Activated naive CD4-positive, alpha-beta T cell treated with anti-CD3 and anti-CD28 coated beads, Interleukin-2, amount 50 U/mL, for 72 hours (primary cell): ENCODE measurements at regions not wholly inside any gene's neighbourhood (a gene's known extent, or its start where the extent isn't known, plus 50 kb on each side); places are given as distances from the start of the nearest gene placed in this dataset.
"Not testable (repeated sequence)": the region's sequence is repeated elsewhere in the genome, so short reads cannot be mapped to it uniquely, and the experiment has no call there.

Experiments used
- ATAC-seq, 2 donors: fragments of 150-1000 bp; cut with Tn5 transposase; 2 replicates each; pipeline ENCODE4 v1.10.0; 2021; ENCODE audit warnings: mild to moderate bottlenecking in 2 of 2, moderate library complexity in 2 of 2
- DNase-seq, 2 donors: peaks; one replicate each; pipeline ENCODE4 v3.0.0; 2021 to 2022; ENCODE audit warnings: low spot score in 2 of 2
- H3K27ac Mint-ChIP-seq, 2 donors: one replicate each; pipeline ENCODE4 v1.8.0; 2022; ENCODE audit warnings: mild to moderate bottlenecking in 2 of 2, mixed read lengths in 2 of 2
- H3K36me3 Mint-ChIP-seq, 2 donors: one replicate each; pipeline ENCODE4 v1.8.0; 2022; ENCODE audit warnings: mixed read lengths in 2 of 2
- H3K9me3 Mint-ChIP-seq, 2 donors: one replicate each; pipeline ENCODE4 v1.8.0; 2022; ENCODE audit warnings: mixed read lengths in 2 of 2

GRCh38 chr2:33967103-33967502, 368.0 kb upstream of the FAM98A start:
- DNase-seq (no peak), ATAC-seq (no peak)
- no peaks in the 10 kb centered on the region for H3K9me3 Mint-ChIP-seq
- no peaks in the 10 kb centered on the region for H3K36me3 Mint-ChIP-seq
- no peak overlapping the region for H3K27ac Mint-ChIP-seq

GRCh38 chr2:33958591-33958990, 359.5 kb upstream of the FAM98A start:
- no peaks in the 10 kb centered on the region for H3K9me3 Mint-ChIP-seq
- DNase-seq (no peak), ATAC-seq (no peak)
- no peaks in the 10 kb centered on the region for H3K36me3 Mint-ChIP-seq
- no peak overlapping the region for H3K27ac Mint-ChIP-seq

GRCh38 chr2:33949371-33949770, 350.3 kb upstream of the FAM98A start:
- ATAC-seq (no peak), DNase-seq (no peak)
- Mint-ChIP-seq H3K36me3 (no peaks in the 10 kb centered on the region), H3K27ac (no peak overlapping the region), H3K9me3 (peaks cover 0 to 7% of the 10 kb centered on the region in 2 donors)

- DNase-seq, result no peak
- ATAC-seq, result no peak
- Mint-ChIP-seq H3K36me3 (no peaks in the 10 kb centered on the region), H3K27ac (no peak overlapping the region), H3K9me3 (peaks cover 0 to 7% of the 10 kb centered on the region in 2 donors)
These were observed 347.1 kb upstream of the FAM98A start for GRCh38 chr2:33946193-33946592.

- ATAC-seq (no peak), DNase-seq (no peak)
- H3K27ac Mint-ChIP-seq, result no peak overlapping the region
- H3K36me3 Mint-ChIP-seq, result no peaks in the 10 kb centered on the region
- H3K9me3 Mint-ChIP-seq, result peaks cover 0 to 4% of the 10 kb centered on the region in 2 donors
These were observed 334.1 kb upstream of the FAM98A start for GRCh38 chr2:33933203-33933602.

GRCh38 chr2:33931164-33931563, 332.1 kb upstream of the FAM98A start:
- ATAC-seq, result no peak
- DNase-seq, result no peak
- no peaks in the 10 kb centered on the region for H3K36me3 Mint-ChIP-seq
- H3K27ac Mint-ChIP-seq, result no peak overlapping the region
- no peaks in the 10 kb centered on the region for H3K9me3 Mint-ChIP-seq

GRCh38 chr2:33929467-33929866, 330.4 kb upstream of the FAM98A start:
- Mint-ChIP-seq H3K9me3 (no peaks in the 10 kb centered on the region), H3K27ac (no peak overlapping the region), H3K36me3 (no peaks in the 10 kb centered on the region)
- no peak for ATAC-seq
- DNase-seq, result no peak

- DNase-seq (no peak), ATAC-seq (no peak)
- no peak overlapping the region for H3K27ac Mint-ChIP-seq
- no peaks in the 10 kb centered on the region for H3K36me3 Mint-ChIP-seq
- no peaks in the 10 kb centered on the region for H3K9me3 Mint-ChIP-seq
These were observed 328.7 kb upstream of the FAM98A start for GRCh38 chr2:33927756-33928155.

GRCh38 chr2:33925311-33925710, 326.2 kb upstream of the FAM98A start:
- no peaks in the 10 kb centered on the region for H3K9me3 Mint-ChIP-seq
- no peak for DNase-seq

GRCh38 chr2:33924586-33925169, 325.6 kb upstream of the FAM98A start:
- no peak for ATAC-seq
- Mint-ChIP-seq H3K27ac (no peak overlapping the region), H3K36me3 (no peaks in the 10 kb centered on the region), H3K9me3 (no peaks in the 10 kb centered on the region)
- DNase-seq, result no peak

More at GRCh38 chr2:33925311-33925710, 326.2 kb upstream of the FAM98A start:
- ATAC-seq, result no peak
- Mint-ChIP-seq H3K36me3 (no peaks in the 10 kb centered on the region), H3K27ac (no peak overlapping the region)

GRCh38 chr2:33917252-33917651, 318.2 kb upstream of the FAM98A start:
- Mint-ChIP-seq H3K9me3 (peaks cover 21 to 29% of the 10 kb centered on the region in 2 donors), H3K36me3 (peaks cover 0 to 24% of the 10 kb centered on the region in 2 donors), H3K27ac (no peak overlapping the region)
- no peak for ATAC-seq
- no peak for DNase-seq

GRCh38 chr2:33913071-33913616, 314.0 kb upstream of the FAM98A start:
- H3K9me3 Mint-ChIP-seq, result peaks cover 26 to 29% of the 10 kb centered on the region in 2 donors

GRCh38 chr2:33911327-33911726, 312.2 kb upstream of the FAM98A start:
- DNase-seq (no peak), ATAC-seq (no peak)
- no peak overlapping the region for H3K27ac Mint-ChIP-seq
- peaks cover 0 to 24% of the 10 kb centered on the region in 2 donors for H3K36me3 Mint-ChIP-seq
- H3K9me3 Mint-ChIP-seq, result peaks cover 26 to 29% of the 10 kb centered on the region in 2 donors

More at GRCh38 chr2:33913071-33913616, 314.0 kb upstream of the FAM98A start:
- ATAC-seq (no peak), DNase-seq (no peak)
- no peak overlapping the region for H3K27ac Mint-ChIP-seq
- peaks cover 0 to 24% of the 10 kb centered on the region in 2 donors for H3K36me3 Mint-ChIP-seq

GRCh38 chr2:33909945-33910695, 311.0 kb upstream of the FAM98A start:
- DNase-seq (no peak), ATAC-seq (no peak)
- Mint-ChIP-seq H3K9me3 (peaks cover 17 to 20% of the 10 kb centered on the region in 2 donors), H3K36me3 (peaks cover 0 to 15% of the 10 kb centered on the region in 2 donors), H3K27ac (no peak overlapping the region)

GRCh38 chr2:33907866-33908265, 308.8 kb upstream of the FAM98A start:
- H3K9me3 Mint-ChIP-seq, result peaks cover 7 to 8% of the 10 kb centered on the region in 2 donors
- ATAC-seq, result no peak
- no peak overlapping the region for H3K27ac Mint-ChIP-seq
- no peak for DNase-seq
- peaks cover 5% of the 10 kb centered on the region in 2 donors for H3K36me3 Mint-ChIP-seq

GRCh38 chr2:33906129-33906528, 307.0 kb upstream of the FAM98A start:
- H3K36me3 Mint-ChIP-seq, H3K27ac Mint-ChIP-seq, DNase-seq, ATAC-seq: not testable (repeated sequence)
- H3K9me3 Mint-ChIP-seq, result peaks cover 7 to 14% of the 10 kb centered on the region in 2 donors

GRCh38 chr2:33904801-33905200, 305.7 kb upstream of the FAM98A start:
- no peak for ATAC-seq
- Mint-ChIP-seq H3K9me3 (peaks cover 7 to 14% of the 10 kb centered on the region in 2 donors), H3K27ac (no peak overlapping the region), H3K36me3 (peaks cover 5 to 8% of the 10 kb centered on the region in 2 donors)
- DNase-seq, result no peak
